ENCODE measurements at regions not wholly inside any gene's neighbourhood (a gene's known extent, or its start where the extent isn't known, plus 50 kb on each side); places are given as distances from the start of the nearest gene placed in this dataset.
A peak's percentile ranks its signal among the peaks of the same experiment; 100 is the strongest.

DNA sequence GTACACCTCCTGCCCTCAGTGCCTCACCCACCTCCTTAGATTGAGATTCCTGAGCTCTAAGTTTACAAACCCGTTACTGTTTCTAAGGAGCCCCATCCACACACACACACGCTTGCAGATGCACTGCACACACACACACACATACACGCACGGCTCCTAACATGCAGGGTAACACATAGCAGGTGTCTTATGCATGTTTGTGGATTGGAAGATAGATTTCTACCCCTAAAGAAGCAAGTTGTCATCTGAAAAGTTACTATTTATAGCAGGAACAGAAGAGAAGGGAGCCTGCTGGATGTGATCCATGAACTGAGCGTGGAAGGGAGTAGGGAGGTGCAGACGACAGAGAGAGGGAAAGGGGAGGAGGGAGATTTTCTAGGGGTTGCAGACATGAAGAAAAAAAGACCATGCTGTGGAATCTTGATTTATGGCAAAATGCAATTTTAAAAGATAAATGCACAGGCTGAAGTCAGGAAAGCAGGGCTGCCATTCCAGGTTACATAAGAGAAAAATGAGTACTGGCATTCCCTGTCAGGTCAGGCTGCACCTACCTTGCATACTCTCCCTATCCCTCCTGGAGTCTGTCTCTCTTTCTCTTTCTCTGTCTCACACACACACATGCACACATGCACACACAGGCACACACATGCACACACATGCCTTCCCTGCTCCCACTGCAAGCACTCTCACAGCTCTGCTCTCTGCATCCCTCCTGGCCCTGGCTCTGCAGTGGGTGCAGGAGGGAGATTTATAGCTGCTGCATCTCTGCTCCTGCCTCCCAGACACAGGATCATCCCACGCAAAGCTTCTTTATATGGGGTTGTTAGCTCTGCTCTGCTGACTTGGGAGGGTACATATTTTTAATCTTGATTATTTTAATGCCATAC, 192.6 kb upstream of the MYT1L start:
- Mint-ChIP-seq H3K9me3 (no peaks in the 10 kb centered on the region), H3K27ac (peak overlapping the region; percentile 12), H3K36me3 (ENCODE audit: low read depth) (no peaks in the 10 kb centered on the region), H3K4me3 (no peak overlapping the region), H3K27me3 (ENCODE audit: low read depth, poor library complexity) (peaks cover 27% of the 10 kb centered on the region), H3K4me1 (peaks cover 30% of the 10 kb centered on the region)
- no peak for DNase-seq
- TF ChIP-seq CTCF (IDR thresholded peaks at IDR 0.05) = no peak

- DNase-seq = no peak
- H3K4me1 Mint-ChIP-seq = peaks cover 16% of the 10 kb centered on the region
- no peak overlapping the region for H3K27ac Mint-ChIP-seq
- TF ChIP-seq CTCF (IDR thresholded peaks at IDR 0.05) = no peak
- peaks cover 27% of the 10 kb centered on the region for H3K27me3 Mint-ChIP-seq (ENCODE audit: low read depth, poor library complexity)
- no peaks in the 10 kb centered on the region for H3K9me3 Mint-ChIP-seq
- no peaks in the 10 kb centered on the region for H3K36me3 Mint-ChIP-seq (ENCODE audit: low read depth)
- no peak overlapping the region for H3K4me3 Mint-ChIP-seq
Measured at GRCh38 chr2:2520401-2520811, 189.3 kb upstream of the MYT1L start.

- TF ChIP-seq CTCF (IDR thresholded peaks at IDR 0.05) = no peak
- no peak for DNase-seq
- H3K9me3 Mint-ChIP-seq = no peaks in the 10 kb centered on the region
- H3K4me1 Mint-ChIP-seq = peaks cover 12% of the 10 kb centered on the region
- H3K36me3 Mint-ChIP-seq (ENCODE audit: low read depth) = no peaks in the 10 kb centered on the region
- no peak overlapping the region for H3K4me3 Mint-ChIP-seq
- no peak overlapping the region for H3K27ac Mint-ChIP-seq
- H3K27me3 Mint-ChIP-seq (ENCODE audit: low read depth, poor library complexity) = peaks cover 24% of the 10 kb centered on the region
Measured at GRCh38 chr2:2519381-2519780, 188.3 kb upstream of the MYT1L start.

GRCh38 chr2:2517399-2517798, 186.3 kb upstream of the MYT1L start:
- no peak overlapping the region for H3K27ac Mint-ChIP-seq
- H3K27me3 Mint-ChIP-seq (ENCODE audit: low read depth, poor library complexity) = peaks cover 21% of the 10 kb centered on the region
- no peak for TF ChIP-seq CTCF (IDR thresholded peaks at IDR 0.05)
- peaks cover under 1% of the 10 kb centered on the region for H3K4me1 Mint-ChIP-seq
- H3K9me3 Mint-ChIP-seq = no peaks in the 10 kb centered on the region
- H3K4me3 Mint-ChIP-seq = no peak overlapping the region
- no peak for DNase-seq
- H3K36me3 Mint-ChIP-seq (ENCODE audit: low read depth) = no peaks in the 10 kb centered on the region

GRCh38 chr2:2516386-2516785, 185.3 kb upstream of the MYT1L start:
- H3K27me3 Mint-ChIP-seq (ENCODE audit: low read depth, poor library complexity) = peaks cover 22% of the 10 kb centered on the region
- H3K4me1 Mint-ChIP-seq = peaks cover 10% of the 10 kb centered on the region
- no peak for DNase-seq
- no peak for TF ChIP-seq CTCF (IDR thresholded peaks at IDR 0.05)
- H3K36me3 Mint-ChIP-seq (ENCODE audit: low read depth) = no peaks in the 10 kb centered on the region
- no peak overlapping the region for H3K27ac Mint-ChIP-seq
- H3K9me3 Mint-ChIP-seq = no peaks in the 10 kb centered on the region
- no peak overlapping the region for H3K4me3 Mint-ChIP-seq

DNA sequence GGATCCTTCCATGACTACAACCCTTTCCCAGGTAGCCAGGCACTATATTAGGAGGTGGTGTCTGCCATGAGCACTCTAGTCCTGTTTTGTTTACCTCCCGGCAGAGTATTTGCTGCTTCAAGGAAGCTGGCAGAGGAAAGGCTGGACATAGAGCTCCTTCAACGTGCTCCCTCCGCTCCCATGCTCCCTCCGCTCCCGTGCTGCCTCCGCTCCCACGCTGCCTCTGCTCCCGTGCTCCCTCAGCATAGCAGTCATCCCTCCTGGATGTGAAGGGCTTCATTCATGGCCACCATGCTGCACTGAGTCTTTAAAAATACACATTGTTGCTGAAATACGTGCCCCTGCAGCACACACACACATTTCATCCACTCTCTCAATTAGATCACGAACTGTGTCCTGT, 181.9 kb upstream of the MYT1L start:
- H3K27ac Mint-ChIP-seq = no peak overlapping the region
- peaks cover 14% of the 10 kb centered on the region for H3K4me1 Mint-ChIP-seq
- no peak for TF ChIP-seq CTCF (IDR thresholded peaks at IDR 0.05)

More for the DNA sequence above, 181.9 kb upstream of the MYT1L start:
- peaks cover 3% of the 10 kb centered on the region for H3K9me3 Mint-ChIP-seq
- H3K36me3 Mint-ChIP-seq (ENCODE audit: low read depth) = no peaks in the 10 kb centered on the region
- peaks cover 31% of the 10 kb centered on the region for H3K27me3 Mint-ChIP-seq (ENCODE audit: low read depth, poor library complexity)
- no peak for DNase-seq
- no peak overlapping the region for H3K4me3 Mint-ChIP-seq

All from nephron progenitor cell (in vitro differentiated cells).